Fibroblast of skin of left quadriceps (primary cell): ENCODE measurements at regions not wholly inside any gene's neighbourhood (a gene's known extent, or its start where the extent isn't known, plus 50 kb on each side); places are given as distances from the start of the nearest gene placed in this dataset.

Experiments
- DNase-seq, 2 experiments: peaks; one replicate each; pipeline ENCODE4 v3.0.0-alpha.2; 2013; ENCODE audit warnings: low read depth in 2 of 2

- peak in 1 of 2 experiments; percentile 0 for DNase-seq
These were observed 330.7 kb downstream of the CDC14C start for GRCh38 chr7:49255054-49255453.

GRCh38 chr7:49260538-49260937 is 336.2 kb downstream of the CDC14C start:
- DNase-seq = no peak

- DNase-seq = no peak
These were observed 337.6 kb downstream of the CDC14C start for GRCh38 chr7:49261928-49262327.

- no peak for DNase-seq
These were observed 340.2 kb downstream of the CDC14C start for GRCh38 chr7:49264530-49264929.

GRCh38 chr7:49273897-49274296 is 349.6 kb downstream of the CDC14C start:
- no peak for DNase-seq

GRCh38 chr7:49279891-49280290 is 355.5 kb downstream of the CDC14C start:
- DNase-seq = no peak

GRCh38 chr7:49287653-49288052 is 363.3 kb downstream of the CDC14C start:
- DNase-seq = no peak

- DNase-seq = no peak
These were observed 370.3 kb downstream of the CDC14C start for GRCh38 chr7:49294611-49295010.

GRCh38 chr7:49295146-49295545 is 370.8 kb downstream of the CDC14C start:
- peak; percentile 2 to 3 for DNase-seq

GRCh38 chr7:49297958-49298357 is 373.6 kb downstream of the CDC14C start:
- no peak for DNase-seq

- no peak for DNase-seq
These were observed 384.4 kb downstream of the CDC14C start for GRCh38 chr7:49308787-49309186.

GRCh38 chr7:49320083-49320482 is 395.7 kb downstream of the CDC14C start:
- DNase-seq = no peak

GRCh38 chr7:49321843-49322242 is 397.5 kb downstream of the CDC14C start:
- DNase-seq = no peak

GRCh38 chr7:49322476-49322875 is 398.1 kb downstream of the CDC14C start:
- no peak for DNase-seq

- DNase-seq = no peak
These were observed 399.7 kb downstream of the CDC14C start for GRCh38 chr7:49324040-49324439.

GRCh38 chr7:49324707-49325106 is 400.4 kb downstream of the CDC14C start:
- no peak for DNase-seq

- no peak for DNase-seq
These were observed 401.2 kb downstream of the CDC14C start for GRCh38 chr7:49325571-49325970.

GRCh38 chr7:49327155-49327554 is 402.8 kb downstream of the CDC14C start:
- no peak for DNase-seq

- no peak for DNase-seq
These were observed 409.0 kb downstream of the CDC14C start for GRCh38 chr7:49333180-49333881.

GRCh38 chr7:49341849-49342248 is 417.5 kb downstream of the CDC14C start:
- DNase-seq = no peak

- no peak for DNase-seq
These were observed 420.2 kb downstream of the CDC14C start for GRCh38 chr7:49344556-49344955.

GRCh38 chr7:49346195-49346899 is 422.0 kb downstream of the CDC14C start:
- DNase-seq = no peak

GRCh38 chr7:49367072-49367471 is 406.4 kb upstream of the VWC2 start:
- no peak for DNase-seq
